Loucy (cell line): ENCODE measurements at regions not wholly inside any gene's neighbourhood (a gene's known extent, or its start where the extent isn't known, plus 50 kb on each side); places are given as distances from the start of the nearest gene placed in this dataset.

Source experiments
- H2AFZ ChIP-seq: fragments of 200-600 bp; sonication (generic); 2 replicates; pipeline ENCODE4 v1.6.0; 2016; ENCODE audit warnings: antibody characterized with exemption, mild to moderate bottlenecking, low read length, moderate library complexity
- H3F3A ChIP-seq: fragments of 200-600 bp; 2 replicates; pipeline ENCODE4 v1.6.0; 2016; ENCODE audit warnings: antibody characterized with exemption, low read depth, mild to moderate bottlenecking
- H3K27me3 ChIP-seq: fragments of 200-600 bp; sonication (generic); 2 replicates; pipeline ENCODE4 v1.6.1; 2014; ENCODE audit warnings: low read length, mild to moderate bottlenecking; ENCODE audit not compliant: insufficient read depth, poor library complexity, severe bottlenecking
- H3K36me3 ChIP-seq: fragments of 200-600 bp; sonication (generic); 2 replicates; pipeline ENCODE4 v1.6.1; 2016; ENCODE audit warnings: low read length; ENCODE audit not compliant: insufficient read depth
- H3K4me1 ChIP-seq: fragments of 200-600 bp; sonication (generic); 2 replicates; pipeline ENCODE4 v1.5.1; 2014; ENCODE audit warnings: low read length, mild to moderate bottlenecking; ENCODE audit not compliant: insufficient read depth, poor library complexity, severe bottlenecking
- H3K4me2 ChIP-seq: fragments of 200-600 bp; sonication (generic); 2 replicates; pipeline ENCODE4 v1.6.0; 2014; ENCODE audit warnings: antibody characterized with exemption, low read length, low read depth, mild to moderate bottlenecking; ENCODE audit not compliant: poor library complexity, severe bottlenecking
- H3K4me3 ChIP-seq: fragments of 200-600 bp; sonication (generic); 2 replicates; pipeline ENCODE4 v1.5.1; 2014; ENCODE audit warnings: low read length, mild to moderate bottlenecking, mixed read lengths; ENCODE audit not compliant: poor library complexity, severe bottlenecking
- H3K79me2 ChIP-seq: fragments of 200-600 bp; sonication (generic); 2 replicates; pipeline ENCODE4 v1.6.1; 2014; ENCODE audit warnings: low read length; ENCODE audit not compliant: insufficient read depth
- H3K9ac ChIP-seq: fragments of 200-600 bp; sonication (generic); 2 replicates; pipeline ENCODE4 v1.6.0; 2014; ENCODE audit warnings: mild to moderate bottlenecking, low read depth, low read length, moderate library complexity; ENCODE audit not compliant: poor library complexity, severe bottlenecking
- H3K9me2 ChIP-seq: fragments of 200-600 bp; sonication (generic); replicated peaks from 2 replicates; pipeline ENCODE4 v1.6.1; 2016; ENCODE audit warnings: low read depth, low read length, mixed read lengths
- H3K9me3 ChIP-seq: fragments of 200-600 bp; sonication (generic); 2 replicates; pipeline ENCODE4 v1.6.1; 2014; ENCODE audit warnings: mild to moderate bottlenecking, antibody characterized with exemption, low read length, low read depth; ENCODE audit not compliant: insufficient read depth
- H4K20me1 ChIP-seq: fragments of 200-600 bp; sonication (generic); 2 replicates; pipeline ENCODE4 v1.6.0; 2014; ENCODE audit warnings: antibody characterized with exemption, low read length, mild to moderate bottlenecking; ENCODE audit not compliant: insufficient read depth, poor library complexity, severe bottlenecking
- CTCF ChIP-seq: fragments of 200-600 bp; sonication (generic); conservative IDR thresholded peaks from 2 replicates; pipeline ENCODE4 v1.5.1; 2014; ENCODE audit warnings: mild to moderate bottlenecking, antibody characterized with exemption, low read length
- EZH2phosphoT487 ChIP-seq: fragments of 200-600 bp; IDR thresholded peaks from 2 replicates; pipeline ENCODE4 v1.6.1; 2018; ENCODE audit warnings: antibody characterized with exemption, mild to moderate bottlenecking, moderate library complexity, borderline replicate concordance

- Histone ChIP-seq H3F3A (no peaks in the 10 kb centered on the region), H3K9me3 (no peaks in the 10 kb centered on the region; the same call in 1 of the 2 replicates), H3K4me2 (no peak overlapping the region), H3K79me2 (no peaks in the 10 kb centered on the region), H3K27me3 (no peaks in the 10 kb centered on the region), H2AFZ (no peak overlapping the region), H3K9me2 (no peaks in the 10 kb centered on the region), H3K9ac (no peak overlapping the region), H3K4me3 (no peak overlapping the region), H4K20me1 (no peaks in the 10 kb centered on the region), H3K4me1 (no peaks in the 10 kb centered on the region), H3K36me3 (no peaks in the 10 kb centered on the region)
- no peak for TF ChIP-seq CTCF
- TF ChIP-seq EZH2phosphoT487 = no peak
These were observed 274.7 kb downstream of the ELAVL2 start for GRCh38 chr9:23551311-23551721.

GRCh38 chr9:23551929-23552707, 273.9 kb downstream of the ELAVL2 start:
- no peak overlapping the region for H2AFZ ChIP-seq
- H3K36me3 ChIP-seq = no peaks in the 10 kb centered on the region
- no peak overlapping the region for H3K4me3 ChIP-seq
- TF ChIP-seq CTCF (no peak), EZH2phosphoT487 (no peak)
- no peaks in the 10 kb centered on the region for H3K27me3 ChIP-seq
- H3K4me1 ChIP-seq = no peaks in the 10 kb centered on the region
- no peaks in the 10 kb centered on the region for H3K9me2 ChIP-seq
- H3F3A ChIP-seq = no peaks in the 10 kb centered on the region
- H3K4me2 ChIP-seq = no peak overlapping the region
- no peaks in the 10 kb centered on the region; the same call in 1 of the 2 replicates for H3K9me3 ChIP-seq
- H3K79me2 ChIP-seq = no peaks in the 10 kb centered on the region
- H4K20me1 ChIP-seq = no peaks in the 10 kb centered on the region
- H3K9ac ChIP-seq = no peak overlapping the region

- no peak overlapping the region for H3K4me3 ChIP-seq
- no peak overlapping the region for H3K9ac ChIP-seq
- H4K20me1 ChIP-seq = no peaks in the 10 kb centered on the region
- H3K27me3 ChIP-seq = no peaks in the 10 kb centered on the region
- no peaks in the 10 kb centered on the region for H3F3A ChIP-seq
- H3K4me1 ChIP-seq = no peaks in the 10 kb centered on the region
- no peaks in the 10 kb centered on the region; the same call in 1 of the 2 replicates for H3K9me3 ChIP-seq
- no peaks in the 10 kb centered on the region for H3K36me3 ChIP-seq
- H3K4me2 ChIP-seq = no peak overlapping the region
- no peak overlapping the region for H2AFZ ChIP-seq
- no peaks in the 10 kb centered on the region for H3K79me2 ChIP-seq
- TF ChIP-seq EZH2phosphoT487 = no peak
- no peak for TF ChIP-seq CTCF
- H3K9me2 ChIP-seq = no peaks in the 10 kb centered on the region
These were observed 273.0 kb downstream of the ELAVL2 start for GRCh38 chr9:23552876-23553601.
